ENCODE measurements at regions not wholly inside any gene's neighbourhood (a gene's known extent, or its start where the extent isn't known, plus 50 kb on each side); places are given as distances from the start of the nearest gene placed in this dataset.

GRCh38 chr2:153663371-153663770 is 184.8 kb upstream of the RPRM start:
- TF ChIP-seq ZMYM3 (CRISPR knock-in tag; IDR thresholded peaks at IDR 0.05) (no peak), ZNF430 (CRISPR knock-in tag; IDR thresholded peaks at IDR 0.05) (no peak), ZNF354B (CRISPR knock-in tag; IDR thresholded peaks at IDR 0.05) (no peak), ZNF30 (CRISPR knock-in tag; IDR thresholded peaks at IDR 0.05) (no peak), ZNF260 (CRISPR knock-in tag; IDR thresholded peaks at IDR 0.05; ENCODE audit: borderline replicate concordance, low read depth) (no peak), ETS1 (CRISPR knock-in tag; IDR thresholded peaks at IDR 0.05) (no peak), ZNF552 (CRISPR knock-in tag; IDR thresholded peaks at IDR 0.05; ENCODE audit: borderline replicate concordance) (no peak), NPAS2 (CRISPR knock-in tag; IDR thresholded peaks at IDR 0.05; ENCODE audit: borderline replicate concordance) (no peak), TCF12 (IDR thresholded peaks at IDR 0.05) (no peak), TCF12 (CRISPR knock-in tag; IDR thresholded peaks at IDR 0.05) (no peak), KLF9 (CRISPR knock-in tag; IDR thresholded peaks at IDR 0.05; ENCODE audit: low read depth) (no peak), TAF1 (CRISPR knock-in tag; IDR thresholded peaks at IDR 0.05) (no peak), ZNF816 (CRISPR knock-in tag; IDR thresholded peaks at IDR 0.05; ENCODE audit: borderline replicate concordance) (no peak), NKX3-1 (CRISPR knock-in tag; IDR thresholded peaks at IDR 0.05) (no peak), PHF21A (CRISPR knock-in tag; IDR thresholded peaks at IDR 0.05) (no peak), ZNF512B (CRISPR knock-in tag; IDR thresholded peaks at IDR 0.05; ENCODE audit: borderline replicate concordance) (no peak), DR1 (CRISPR knock-in tag; IDR thresholded peaks at IDR 0.05) (no peak), ELK4 (CRISPR knock-in tag; IDR thresholded peaks at IDR 0.05; ENCODE audit: borderline replicate concordance) (no peak), THAP8 (CRISPR knock-in tag; IDR thresholded peaks at IDR 0.05; ENCODE audit: borderline replicate concordance) (no peak)
- intact Hi-C loops (cut with micrococcal nuclease; ENCODE audit: unreplicated experiment) (no loop called here), in situ Hi-C loops (cut with HindIII; ENCODE audit: extremely low pct_ligation_motif_present, low pct_unique_long_range_greater_than_20kb) (no loop called here)
- Histone ChIP-seq H3K79me2 (ENCODE audit: insufficient read depth, low read length) (no peaks in the 10 kb centered on the region), H3K4me2 (ENCODE audit: low read depth, low read length) (no peak overlapping the region), H3K4me1 (ENCODE audit: insufficient read depth, low read length) (no peaks in the 10 kb centered on the region), H3K9me3 (ENCODE audit: low read length) (peaks cover 50% of the 10 kb centered on the region), H3K9ac (ENCODE audit: insufficient read depth, low read depth, low read length) (no peak overlapping the region), H4K20me1 (ENCODE audit: insufficient read depth, low read length) (no peaks in the 10 kb centered on the region), H3K4me3 (replicated peaks in 1 of 3; ENCODE audit: insufficient read depth in 1 of 3, low read depth in 2 of 3, low read length in 3 of 3) (no peak overlapping the region), H3K27ac (ENCODE audit: extremely low read length, insufficient read depth, low read length) (no peak overlapping the region), H3K36me3 (replicated peaks in 1 of 2; ENCODE audit: control insufficient read depth in 1 of 2, insufficient read depth in 2 of 2, low read length in 2 of 2) (no peaks in the 10 kb centered on the region), H2AFZ (ENCODE audit: low read length) (no peak overlapping the region), H3K27me3 (ENCODE audit: control insufficient read depth in 1 of 2, insufficient read depth in 2 of 2, low read length in 2 of 2) (no peaks in the 10 kb centered on the region)
- ChIA-PET CTCF (ENCODE audit: low intra/inter-chr PET ratio, low total read pairs) (no interaction called here), POLR2A (no interaction called here)
- ATAC-seq (no peak), FAIRE-seq (no peak), DNase-seq (ENCODE audit: low spot score) (no peak)
- WGBS (ENCODE audit: low lambda C conversion rate), result 0% methylated on average over 2 of the region's 2 CpGs
- BruUV-seq (replicated peaks), result no TSS peak
